ENCODE measurements at regions not wholly inside any gene's neighbourhood (a gene's known extent, or its start where the extent isn't known, plus 50 kb on each side); places are given as distances from the start of the nearest gene placed in this dataset.

DNA sequence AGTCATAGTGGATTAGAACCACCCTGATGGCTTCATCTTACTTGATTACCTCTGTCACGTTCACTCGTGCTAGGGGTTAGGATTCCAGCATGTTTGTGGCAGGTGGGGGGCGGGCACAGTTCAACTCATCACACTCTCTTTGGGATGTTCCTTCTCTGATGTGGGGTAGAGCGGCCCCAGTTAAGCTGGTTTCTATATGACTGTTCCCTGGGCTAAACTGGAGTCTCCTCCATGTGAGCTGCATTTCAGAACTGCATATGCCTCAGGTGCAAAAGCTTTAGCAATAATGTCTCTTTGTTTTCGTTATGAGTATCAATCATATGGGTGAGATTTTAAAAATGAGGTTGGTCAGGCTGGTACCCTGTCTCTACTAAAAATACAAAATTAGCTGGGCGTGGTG is 393.2 kb downstream of the RPS6KC1 start:
- TF ChIP-seq, protein P1, sequence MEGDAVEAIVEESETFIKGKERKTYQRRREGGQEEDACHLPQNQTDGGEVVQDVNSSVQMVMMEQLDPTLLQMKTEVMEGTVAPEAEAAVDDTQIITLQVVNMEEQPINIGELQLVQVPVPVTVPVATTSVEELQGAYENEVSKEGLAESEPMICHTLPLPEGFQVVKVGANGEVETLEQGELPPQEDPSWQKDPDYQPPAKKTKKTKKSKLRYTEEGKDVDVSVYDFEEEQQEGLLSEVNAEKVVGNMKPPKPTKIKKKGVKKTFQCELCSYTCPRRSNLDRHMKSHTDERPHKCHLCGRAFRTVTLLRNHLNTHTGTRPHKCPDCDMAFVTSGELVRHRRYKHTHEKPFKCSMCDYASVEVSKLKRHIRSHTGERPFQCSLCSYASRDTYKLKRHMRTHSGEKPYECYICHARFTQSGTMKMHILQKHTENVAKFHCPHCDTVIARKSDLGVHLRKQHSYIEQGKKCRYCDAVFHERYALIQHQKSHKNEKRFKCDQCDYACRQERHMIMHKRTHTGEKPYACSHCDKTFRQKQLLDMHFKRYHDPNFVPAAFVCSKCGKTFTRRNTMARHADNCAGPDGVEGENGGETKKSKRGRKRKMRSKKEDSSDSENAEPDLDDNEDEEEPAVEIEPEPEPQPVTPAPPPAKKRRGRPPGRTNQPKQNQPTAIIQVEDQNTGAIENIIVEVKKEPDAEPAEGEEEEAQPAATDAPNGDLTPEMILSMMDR (IDR thresholded peaks at IDR 0.05 in 4 of 5, conservative IDR thresholded peaks at IDR 0.05 in 1 of 5), result no peak
- no peak for TF ChIP-seq POLR2A (IDR thresholded peaks at IDR 0.05)
